Activated naive CD4-positive, alpha-beta T cell treated with anti-CD3 and anti-CD28 coated beads for 36 hours (primary cell): ENCODE measurements at regions not wholly inside any gene's neighbourhood (a gene's known extent, or its start where the extent isn't known, plus 50 kb on each side); places are given as distances from the start of the nearest gene placed in this dataset.

Experiments used
- CTCF ChIA-PET: fragments of 350-600 bp; sonication (Branson Sonifier 250); formaldehyde crosslinking; loops from one replicate; lab custom pipeline; 2021; ENCODE audit warnings: antibody characterized with exemption; lab: Charles Lee
- DNase-seq: peaks from one replicate; pipeline ENCODE4 v3.0.0-alpha.2; 2020
- H3K27ac Mint-ChIP-seq: one replicate; pipeline ENCODE4 v1.8.0; 2021; ENCODE audit warnings: mild to moderate bottlenecking, mixed read lengths
- H3K27me3 Mint-ChIP-seq: one replicate; pipeline ENCODE4 v1.8.0; 2021; ENCODE audit warnings: low read depth, mixed read lengths
- H3K36me3 Mint-ChIP-seq: one replicate; pipeline ENCODE4 v1.8.0; 2021; ENCODE audit warnings: low read depth, mixed read lengths
- H3K4me1 Mint-ChIP-seq: one replicate; pipeline ENCODE4 v1.8.0; 2021; ENCODE audit warnings: low read depth, mixed read lengths
- H3K4me3 Mint-ChIP-seq: one replicate; pipeline ENCODE4 v1.8.0; 2021; ENCODE audit warnings: mild to moderate bottlenecking, moderate library complexity, mixed read lengths
- H3K9me3 Mint-ChIP-seq: one replicate; pipeline ENCODE4 v1.8.0; 2021; ENCODE audit warnings: mixed read lengths
- intact Hi-C: fragments of 100-400 bp; cut with micrococcal nuclease; formaldehyde crosslinking; loops from one replicate; pipeline ENCODE4 v1.15.1; 2023

GRCh38 chr2:10183146-10183675 is 60.7 kb downstream of the RRM2 start:
- no peak overlapping the region for H3K27ac Mint-ChIP-seq
- intact Hi-C loops = no loop called here

GRCh38 chr2:10184421-10184820 is 61.9 kb downstream of the RRM2 start:
- no peak overlapping the region for H3K27ac Mint-ChIP-seq
- H3K36me3 Mint-ChIP-seq = peaks cover 14% of the 10 kb centered on the region
- H3K27me3 Mint-ChIP-seq = no peaks in the 10 kb centered on the region

More at GRCh38 chr2:10183146-10183675, 60.7 kb downstream of the RRM2 start:
- no peak for DNase-seq
- H3K9me3 Mint-ChIP-seq = peaks cover 6% of the 10 kb centered on the region
- H3K27me3 Mint-ChIP-seq = no peaks in the 10 kb centered on the region
- H3K36me3 Mint-ChIP-seq = peaks cover 12% of the 10 kb centered on the region
- H3K4me1 Mint-ChIP-seq = no peaks in the 10 kb centered on the region
- CTCF ChIA-PET = interaction anchor here (1.1 kb wide), 1 partner anchor 45 kb away, joined by 3 read pairs; no protein-coding TSS in a partner anchor
- H3K4me3 Mint-ChIP-seq = no peak overlapping the region

GRCh38 chr2:10185046-10185445 is 62.5 kb downstream of the RRM2 start:
- Mint-ChIP-seq H3K27me3 (no peaks in the 10 kb centered on the region), H3K36me3 (peaks cover 12% of the 10 kb centered on the region), H3K4me3 (no peak overlapping the region), H3K4me1 (no peaks in the 10 kb centered on the region), H3K9me3 (peaks cover 9% of the 10 kb centered on the region), H3K27ac (no peak overlapping the region)
- intact Hi-C loops = no loop called here
- CTCF ChIA-PET = no interaction called here
- DNase-seq = no peak

More at GRCh38 chr2:10184421-10184820, 61.9 kb downstream of the RRM2 start:
- intact Hi-C loops = no loop called here
- Mint-ChIP-seq H3K4me3 (no peak overlapping the region), H3K4me1 (no peaks in the 10 kb centered on the region), H3K9me3 (peaks cover 6% of the 10 kb centered on the region)
- CTCF ChIA-PET = no interaction called here
- DNase-seq = no peak

GRCh38 chr2:10185755-10186154 is 63.2 kb downstream of the RRM2 start:
- Mint-ChIP-seq H3K4me3 (no peak overlapping the region), H3K9me3 (peaks cover 9% of the 10 kb centered on the region), H3K27me3 (no peaks in the 10 kb centered on the region), H3K27ac (no peak overlapping the region), H3K36me3 (peaks cover 12% of the 10 kb centered on the region), H3K4me1 (no peaks in the 10 kb centered on the region)
- no peak for DNase-seq
- intact Hi-C loops = no loop called here
- CTCF ChIA-PET = no interaction called here

GRCh38 chr2:10186868-10187535 is 64.5 kb downstream of the RRM2 start:
- Mint-ChIP-seq H3K9me3 (peaks cover 3% of the 10 kb centered on the region), H3K27ac (no peak overlapping the region), H3K4me1 (no peaks in the 10 kb centered on the region), H3K27me3 (no peaks in the 10 kb centered on the region), H3K4me3 (no peak overlapping the region), H3K36me3 (peaks cover 5% of the 10 kb centered on the region)
- CTCF ChIA-PET = no interaction called here
- intact Hi-C loops = no loop called here
- no peak for DNase-seq

- CTCF ChIA-PET = no interaction called here
These were observed 65.1 kb downstream of the RRM2 start for GRCh38 chr2:10187661-10188060.

GRCh38 chr2:10188211-10188610 is 65.7 kb downstream of the RRM2 start:
- Mint-ChIP-seq H3K4me3 (no peak overlapping the region), H3K27me3 (no peaks in the 10 kb centered on the region), H3K27ac (no peak overlapping the region), H3K4me1 (no peaks in the 10 kb centered on the region), H3K9me3 (peaks cover 3% of the 10 kb centered on the region), H3K36me3 (peaks cover 5% of the 10 kb centered on the region)
- no peak for DNase-seq
- intact Hi-C loops = no loop called here
- CTCF ChIA-PET = no interaction called here

More at GRCh38 chr2:10187661-10188060, 65.1 kb downstream of the RRM2 start:
- H3K27ac Mint-ChIP-seq = no peak overlapping the region
- peaks cover 5% of the 10 kb centered on the region for H3K36me3 Mint-ChIP-seq
- H3K27me3 Mint-ChIP-seq = no peaks in the 10 kb centered on the region
- H3K4me3 Mint-ChIP-seq = no peak overlapping the region
- DNase-seq = no peak
- no peaks in the 10 kb centered on the region for H3K4me1 Mint-ChIP-seq
- intact Hi-C loops = no loop called here
- peaks cover 3% of the 10 kb centered on the region for H3K9me3 Mint-ChIP-seq

- Mint-ChIP-seq H3K4me3 (no peak overlapping the region), H3K4me1 (no peaks in the 10 kb centered on the region), H3K36me3 (peaks cover 5% of the 10 kb centered on the region), H3K9me3 (peaks cover 3% of the 10 kb centered on the region), H3K27ac (no peak overlapping the region), H3K27me3 (no peaks in the 10 kb centered on the region)
- DNase-seq = no peak
- intact Hi-C loops = no loop called here
- CTCF ChIA-PET = no interaction called here
These were observed 66.3 kb downstream of the RRM2 start for GRCh38 chr2:10188729-10189305.

- Mint-ChIP-seq H3K4me1 (no peaks in the 10 kb centered on the region), H3K27ac (no peak overlapping the region), H3K36me3 (peaks cover 4% of the 10 kb centered on the region), H3K9me3 (peaks cover 3% of the 10 kb centered on the region), H3K4me3 (no peak overlapping the region), H3K27me3 (no peaks in the 10 kb centered on the region)
- CTCF ChIA-PET = no interaction called here
- intact Hi-C loops = no loop called here
- DNase-seq = no peak
These were observed 67.7 kb downstream of the RRM2 start for GRCh38 chr2:10190255-10190654.

- no peaks in the 10 kb centered on the region for H3K4me1 Mint-ChIP-seq
- DNase-seq = no peak
- no peaks in the 10 kb centered on the region for H3K27me3 Mint-ChIP-seq
- CTCF ChIA-PET = no interaction called here
- intact Hi-C loops = no loop called here
- H3K9me3 Mint-ChIP-seq = peaks cover 3% of the 10 kb centered on the region
- H3K4me3 Mint-ChIP-seq = no peak overlapping the region
- H3K27ac Mint-ChIP-seq = no peak overlapping the region
- peaks cover 4% of the 10 kb centered on the region for H3K36me3 Mint-ChIP-seq
These were observed 68.4 kb downstream of the RRM2 start for GRCh38 chr2:10190737-10191532.

GRCh38 chr2:10191554-10191953 is 69.0 kb downstream of the RRM2 start:
- H3K4me1 Mint-ChIP-seq = no peaks in the 10 kb centered on the region
- H3K27me3 Mint-ChIP-seq = no peaks in the 10 kb centered on the region
- no peak overlapping the region for H3K27ac Mint-ChIP-seq
- CTCF ChIA-PET = no interaction called here
- intact Hi-C loops = no loop called here
- no peak for DNase-seq
- peaks cover 3% of the 10 kb centered on the region for H3K9me3 Mint-ChIP-seq
- H3K36me3 Mint-ChIP-seq = peaks cover 4% of the 10 kb centered on the region
- no peak overlapping the region for H3K4me3 Mint-ChIP-seq

- Mint-ChIP-seq H3K4me3 (no peak overlapping the region), H3K36me3 (peaks cover 4% of the 10 kb centered on the region), H3K27ac (no peak overlapping the region), H3K4me1 (no peaks in the 10 kb centered on the region), H3K9me3 (peaks cover 3% of the 10 kb centered on the region), H3K27me3 (no peaks in the 10 kb centered on the region)
- CTCF ChIA-PET = interaction anchor here (0.6 to 0.7 kb wide), 2 partner anchors 59 to 1593 kb away, joined by 3 read pairs; no protein-coding TSS in a partner anchor
- DNase-seq = no peak
- intact Hi-C loops = no loop called here
These were observed 70.0 kb downstream of the RRM2 start for GRCh38 chr2:10192392-10193015.
